Activated naive CD8-positive, alpha-beta T cell treated with anti-CD3 and anti-CD28 coated beads, Interleukin-2, amount 10 ng/mL, durations not matched to agents 7 days and 5 days (primary cell): ENCODE measurements at regions not wholly inside any gene's neighbourhood (a gene's known extent, or its start where the extent isn't known, plus 50 kb on each side); places are given as distances from the start of the nearest gene placed in this dataset.
"Not testable (repeated sequence)": the region's sequence is repeated elsewhere in the genome, so short reads cannot be mapped to it uniquely, and the experiment has no call there.

Source experiments
- ATAC-seq: fragments of 150-1000 bp; cut with Tn5 transposase; one replicate; pipeline ENCODE4 v1.10.0; 2021; ENCODE audit warnings: low read depth, moderate library complexity
- POLR2A ChIA-PET: fragments of 350-600 bp; sonication (Branson Sonifier 250); formaldehyde crosslinking; loops from one replicate; lab custom pipeline; 2021; ENCODE audit warnings: antibody characterized with exemption; lab: Charles Lee
- DNase-seq: peaks from one replicate; pipeline ENCODE4 v3.0.0; 2021
- H3K27ac Mint-ChIP-seq: one replicate; pipeline ENCODE4 v1.8.0; 2022; ENCODE audit warnings: mild to moderate bottlenecking, mixed read lengths
- H3K27me3 Mint-ChIP-seq: one replicate; pipeline ENCODE4 v1.8.0; 2022; ENCODE audit warnings: mild to moderate bottlenecking, moderate library complexity, mixed read lengths
- H3K36me3 Mint-ChIP-seq: one replicate; pipeline ENCODE4 v1.8.0; 2021; ENCODE audit warnings: mild to moderate bottlenecking, mixed read lengths
- H3K4me1 Mint-ChIP-seq: one replicate; pipeline ENCODE4 v1.8.0; 2021; ENCODE audit warnings: mixed read lengths
- H3K4me3 Mint-ChIP-seq: one replicate; pipeline ENCODE4 v1.8.0; 2022; ENCODE audit warnings: mild to moderate bottlenecking, moderate library complexity, mixed read lengths
- H3K9me3 Mint-ChIP-seq: one replicate; pipeline ENCODE4 v1.8.0; 2021; ENCODE audit warnings: mixed read lengths

DNA sequence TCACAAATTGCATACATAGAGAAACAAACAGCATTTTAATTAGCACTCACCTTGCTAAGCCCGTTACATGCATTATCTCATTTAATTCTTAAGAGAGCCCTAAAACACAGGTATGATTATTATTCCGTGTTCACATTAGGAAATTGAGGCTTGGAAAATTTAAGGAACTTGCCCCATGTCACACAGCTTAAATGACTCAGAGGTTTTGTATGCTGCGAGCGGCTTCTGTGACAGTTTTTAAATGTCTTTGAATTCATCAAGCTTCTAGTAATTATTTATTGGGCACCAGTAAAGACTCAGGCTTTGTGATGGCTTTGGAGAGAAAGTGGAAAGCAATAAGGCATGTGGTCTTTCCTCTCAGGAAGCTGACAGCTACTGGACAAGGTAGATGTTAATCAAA is 166.7 kb upstream of the THBS1 start:
- H3K4me1 Mint-ChIP-seq: peaks cover 13% of the 10 kb centered on the region
- POLR2A ChIA-PET: no interaction called here
- DNase-seq (no peak), ATAC-seq (no peak)
- H3K4me3 Mint-ChIP-seq: no peak overlapping the region
- H3K9me3 Mint-ChIP-seq: no peaks in the 10 kb centered on the region
- H3K27me3 Mint-ChIP-seq: peaks cover 46% of the 10 kb centered on the region
- no peak overlapping the region for H3K27ac Mint-ChIP-seq
- H3K36me3 Mint-ChIP-seq: peaks cover 2% of the 10 kb centered on the region

DNA sequence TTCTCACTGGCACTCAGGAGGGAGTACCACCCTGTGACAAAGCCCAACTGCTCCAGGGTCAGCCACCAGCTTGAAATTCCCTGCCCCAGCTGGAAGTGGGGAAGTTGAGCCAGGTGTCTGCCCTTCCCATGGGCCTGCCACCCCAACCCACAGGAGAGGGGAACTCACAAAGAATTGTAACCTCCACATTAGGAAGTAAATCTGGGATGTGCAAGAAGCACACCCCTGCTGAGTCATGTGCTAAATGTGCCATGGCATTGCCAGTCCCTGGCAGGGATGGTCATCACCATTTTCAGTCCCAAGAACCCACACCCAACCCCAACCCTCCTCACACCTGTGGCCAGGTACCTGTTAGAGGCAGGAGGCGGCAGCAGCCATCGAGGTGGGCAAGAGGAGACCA is 165.2 kb upstream of the THBS1 start:
- POLR2A ChIA-PET: no interaction called here
- DNase-seq (no peak), ATAC-seq (no peak)
- Mint-ChIP-seq H3K36me3 (peaks cover 2% of the 10 kb centered on the region), H3K27me3 (peaks cover 42% of the 10 kb centered on the region), H3K27ac (no peak overlapping the region), H3K4me3 (no peak overlapping the region), H3K9me3 (peaks cover 1% of the 10 kb centered on the region), H3K4me1 (peaks cover 13% of the 10 kb centered on the region)

DNA sequence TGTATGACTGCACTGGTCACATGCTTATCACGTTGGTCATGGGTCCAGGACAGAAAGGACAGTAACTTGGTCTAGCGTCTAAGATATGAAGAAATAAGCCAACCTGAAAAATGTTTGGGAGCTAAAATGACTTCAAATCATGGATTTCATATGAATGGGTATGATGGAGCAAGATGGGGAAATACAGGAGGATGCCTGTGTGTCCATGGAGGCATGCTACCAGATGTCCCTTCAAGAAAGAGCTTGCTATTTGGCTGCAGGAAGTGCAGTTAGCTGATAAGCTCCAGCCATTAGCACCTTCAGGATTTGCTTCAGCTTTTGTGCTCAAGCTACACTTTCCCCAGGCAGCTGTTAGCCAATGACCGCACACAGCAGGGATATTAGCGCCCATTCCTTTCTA is 164.6 kb upstream of the THBS1 start:
- DNase-seq (no peak), ATAC-seq (no peak)
- peaks cover 10% of the 10 kb centered on the region for H3K4me1 Mint-ChIP-seq
- no peak overlapping the region for H3K27ac Mint-ChIP-seq
- H3K36me3 Mint-ChIP-seq: peaks cover 2% of the 10 kb centered on the region
- H3K9me3 Mint-ChIP-seq: peaks cover 1% of the 10 kb centered on the region
- H3K27me3 Mint-ChIP-seq: peaks cover 38% of the 10 kb centered on the region
- H3K4me3 Mint-ChIP-seq: no peak overlapping the region
- POLR2A ChIA-PET: no interaction called here

DNA sequence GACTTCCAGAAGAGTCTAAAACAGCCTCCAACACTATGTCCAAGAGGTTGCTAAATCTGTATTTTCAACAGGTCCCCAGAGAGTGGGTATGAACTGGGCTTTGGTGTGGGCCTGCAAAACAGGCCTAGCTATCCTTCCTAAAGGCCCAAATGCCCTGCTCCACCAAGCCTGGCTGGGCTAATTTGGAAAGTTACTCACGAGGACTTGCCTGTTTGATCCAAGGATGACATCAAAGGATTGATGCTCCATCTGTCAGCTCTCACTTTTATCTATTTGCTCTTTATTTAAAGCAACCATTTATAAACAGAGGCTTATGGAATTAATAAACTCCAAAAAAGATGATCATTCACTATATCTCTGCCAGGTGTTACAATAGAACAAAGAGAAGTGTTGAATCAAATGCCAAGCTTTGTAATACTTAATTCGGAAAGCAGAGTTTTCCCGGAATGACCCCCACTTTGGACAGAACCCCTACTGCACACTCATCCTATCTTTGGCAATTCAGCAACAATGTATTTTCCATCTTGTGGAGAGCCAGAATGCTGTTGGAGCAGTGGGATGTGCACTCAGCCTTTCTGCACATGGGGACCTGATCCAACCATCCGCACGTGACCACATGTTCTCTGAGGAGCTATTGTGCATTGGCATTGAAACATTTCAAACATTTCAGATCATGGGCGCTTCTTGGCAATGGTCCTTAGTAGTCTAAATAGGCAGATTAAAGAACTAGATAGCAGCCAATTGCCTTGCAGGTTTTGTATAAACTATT is 163.3 kb upstream of the THBS1 start:
- H3K9me3 Mint-ChIP-seq: peaks cover 1% of the 10 kb centered on the region
- H3K4me1 Mint-ChIP-seq: no peaks in the 10 kb centered on the region
- H3K27ac Mint-ChIP-seq: no peak overlapping the region
- DNase-seq: no peak
- no peak overlapping the region for H3K4me3 Mint-ChIP-seq
- ATAC-seq: no peak
- POLR2A ChIA-PET: no interaction called here
- peaks cover 2% of the 10 kb centered on the region for H3K36me3 Mint-ChIP-seq
- H3K27me3 Mint-ChIP-seq: peaks cover 29% of the 10 kb centered on the region

DNA sequence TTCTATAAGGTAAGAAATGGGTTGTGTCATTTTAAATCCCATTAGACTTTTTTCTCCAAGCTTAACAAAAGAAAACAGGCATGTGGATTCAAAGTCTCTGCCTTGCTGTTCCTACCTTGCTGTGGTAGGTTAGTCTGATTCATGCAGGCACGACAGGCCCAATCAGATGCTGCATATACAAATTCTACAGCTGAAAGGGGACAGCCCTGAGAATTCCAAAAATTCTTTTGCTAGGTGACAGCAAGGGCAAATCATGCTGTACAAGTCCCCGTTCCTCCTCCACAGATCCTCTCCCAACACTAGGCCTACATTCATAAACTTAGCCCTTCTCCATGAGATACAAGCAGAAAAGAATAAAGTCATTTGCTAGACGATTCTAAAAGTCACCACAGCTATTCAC is 161.2 kb upstream of the THBS1 start:
- peaks cover 15% of the 10 kb centered on the region for H3K27me3 Mint-ChIP-seq
- no peak overlapping the region for H3K27ac Mint-ChIP-seq

DNA sequence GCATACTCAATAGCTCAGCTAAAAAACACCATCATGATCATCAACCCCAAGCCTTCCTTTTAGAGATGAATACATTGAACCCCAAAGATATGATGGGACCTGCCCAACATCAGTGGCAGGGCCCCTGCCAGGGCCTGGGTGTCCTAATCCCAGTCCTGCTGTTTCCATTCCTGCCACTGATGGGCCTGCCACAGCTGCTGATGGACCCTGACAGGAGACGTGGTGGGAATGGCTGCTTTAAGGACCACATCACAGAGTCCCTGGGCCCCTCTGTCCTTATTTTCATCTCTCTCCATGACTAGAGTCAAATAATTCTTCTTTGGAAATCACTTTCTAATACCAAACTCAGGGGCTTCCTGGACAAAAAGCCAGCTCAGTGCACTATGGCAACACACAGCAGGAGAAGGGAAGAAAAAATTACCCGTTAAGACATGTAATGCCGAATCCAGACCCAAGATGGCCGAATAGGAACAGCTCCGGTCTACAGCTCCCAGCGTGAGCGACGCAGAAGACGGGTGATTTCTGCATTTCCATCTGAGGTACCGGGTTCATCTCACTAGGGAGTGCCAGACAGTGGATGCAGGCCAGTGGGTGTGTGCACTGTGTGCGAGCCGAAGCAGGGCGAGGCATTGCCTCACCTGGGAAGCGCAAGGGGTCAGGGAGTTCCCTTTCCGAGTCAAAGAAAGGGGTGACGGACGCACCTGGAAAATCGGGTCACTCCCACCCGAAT is 160.6 kb upstream of the THBS1 start:
- ATAC-seq, H3K4me1 Mint-ChIP-seq, POLR2A ChIA-PET, DNase-seq, H3K27ac Mint-ChIP-seq, H3K36me3 Mint-ChIP-seq, H3K4me3 Mint-ChIP-seq, H3K9me3 Mint-ChIP-seq: not testable (repeated sequence)
- peaks cover 14% of the 10 kb centered on the region for H3K27me3 Mint-ChIP-seq

More for the DNA sequence above, 161.2 kb upstream of the THBS1 start:
- Mint-ChIP-seq H3K9me3 (peaks cover 4% of the 10 kb centered on the region), H3K4me3 (no peak overlapping the region), H3K36me3 (peaks cover 2% of the 10 kb centered on the region), H3K4me1 (no peaks in the 10 kb centered on the region)
- ATAC-seq: no peak
- no peak for DNase-seq
- POLR2A ChIA-PET: no interaction called here

DNA sequence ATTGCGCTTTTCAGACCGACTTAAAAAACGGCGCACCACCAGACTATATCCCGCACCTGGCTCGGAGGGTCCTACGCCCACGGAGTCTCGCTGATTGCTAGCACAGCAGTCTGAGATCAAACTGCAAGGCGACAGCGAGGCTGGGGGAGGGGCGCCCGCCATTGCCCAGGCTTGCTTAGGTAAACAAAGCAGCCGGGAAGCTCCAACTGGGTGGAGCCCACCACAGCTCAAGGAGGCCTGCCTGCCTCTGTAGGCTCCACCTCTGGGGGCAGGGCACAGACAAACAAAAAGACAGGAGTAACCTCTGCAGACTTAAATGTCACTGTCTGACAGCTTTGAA is 160.1 kb upstream of the THBS1 start:
- DNase-seq, H3K4me1 Mint-ChIP-seq, H3K36me3 Mint-ChIP-seq, H3K9me3 Mint-ChIP-seq, POLR2A ChIA-PET, H3K4me3 Mint-ChIP-seq, H3K27ac Mint-ChIP-seq, ATAC-seq: not testable (repeated sequence)
- peaks cover 14% of the 10 kb centered on the region for H3K27me3 Mint-ChIP-seq

DNA sequence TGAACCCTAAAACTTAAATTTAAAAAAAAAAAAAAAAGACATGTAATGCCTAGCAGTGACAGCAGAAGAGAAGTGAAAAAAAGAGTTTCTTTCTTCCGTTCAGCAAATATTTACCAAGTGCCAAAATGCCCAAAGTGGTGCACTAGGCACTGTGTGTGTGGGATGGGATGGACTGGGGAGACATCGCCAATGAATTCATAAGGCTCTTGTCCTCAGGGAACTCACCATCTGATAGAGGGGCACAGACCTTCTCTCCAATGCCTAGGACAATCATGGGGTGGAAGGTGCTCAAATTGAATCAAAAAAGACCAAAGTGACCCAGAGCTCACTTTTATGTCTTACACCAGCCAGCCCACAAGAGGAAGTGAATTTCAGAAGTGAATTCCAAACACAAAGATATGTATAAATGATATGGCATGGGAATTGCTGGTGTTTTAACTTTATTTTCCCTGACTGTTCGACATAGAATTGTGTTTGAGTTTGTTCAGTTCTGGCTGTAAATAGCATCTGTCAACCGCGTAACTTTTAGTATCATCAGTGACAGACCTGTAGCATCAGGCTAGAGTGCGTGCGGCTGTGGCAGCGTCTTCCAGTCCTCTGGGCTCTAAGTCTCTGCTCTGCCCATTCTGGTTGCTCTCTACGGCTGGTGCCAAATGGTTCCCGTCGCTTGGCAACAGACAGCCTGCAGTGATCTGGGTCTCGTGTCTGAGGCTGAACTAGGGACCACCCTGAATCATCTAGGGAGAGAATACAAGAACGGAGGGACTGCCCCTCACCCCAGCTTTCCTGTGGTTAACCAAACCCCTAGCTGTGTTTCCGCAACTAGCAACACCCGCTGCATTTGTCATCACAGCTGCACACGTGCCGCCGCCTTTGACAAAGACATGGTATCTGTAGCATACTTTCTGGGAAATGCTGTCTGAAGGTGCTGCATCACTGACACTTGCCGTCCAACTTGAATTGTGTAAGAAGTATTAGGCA is 154.0 kb upstream of the THBS1 start:
- Mint-ChIP-seq H3K27ac (peak overlapping the region; percentile 17), H3K4me3 (peak overlapping the region; percentile 60), H3K36me3 (no peaks in the 10 kb centered on the region), H3K27me3 (peaks cover 39% of the 10 kb centered on the region), H3K4me1 (peaks cover 15% of the 10 kb centered on the region), H3K9me3 (peaks cover 2% of the 10 kb centered on the region)
- peak; percentile 92 for ATAC-seq
- DNase-seq: peak; percentile 73
- POLR2A ChIA-PET: no interaction called here

DNA sequence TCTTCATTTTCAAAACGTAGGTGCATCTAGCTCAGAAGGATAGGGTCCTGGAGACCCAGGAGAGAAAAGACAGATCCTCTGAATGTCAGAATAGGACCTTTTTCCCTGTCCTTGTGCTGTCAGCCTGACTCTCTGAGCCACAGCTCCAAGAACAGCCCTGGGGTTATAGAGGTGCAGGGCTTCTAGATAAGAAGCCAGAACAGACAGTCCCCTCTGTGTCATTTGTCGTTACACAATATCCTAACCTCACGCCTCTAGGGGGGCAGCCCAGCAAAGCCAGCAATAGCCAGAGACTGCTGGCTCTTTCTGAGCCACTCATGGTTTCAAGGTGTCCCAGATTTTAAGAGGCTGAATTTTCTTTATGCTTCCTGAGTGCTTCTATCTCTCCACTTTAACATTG is 153.2 kb upstream of the THBS1 start:
- DNase-seq (no peak), ATAC-seq (no peak)
- no peak overlapping the region for H3K4me3 Mint-ChIP-seq
- peaks cover 2% of the 10 kb centered on the region for H3K9me3 Mint-ChIP-seq
- peaks cover 15% of the 10 kb centered on the region for H3K4me1 Mint-ChIP-seq
- POLR2A ChIA-PET: no interaction called here
- H3K27me3 Mint-ChIP-seq: peaks cover 41% of the 10 kb centered on the region
- H3K27ac Mint-ChIP-seq: no peak overlapping the region
- no peaks in the 10 kb centered on the region for H3K36me3 Mint-ChIP-seq

DNA sequence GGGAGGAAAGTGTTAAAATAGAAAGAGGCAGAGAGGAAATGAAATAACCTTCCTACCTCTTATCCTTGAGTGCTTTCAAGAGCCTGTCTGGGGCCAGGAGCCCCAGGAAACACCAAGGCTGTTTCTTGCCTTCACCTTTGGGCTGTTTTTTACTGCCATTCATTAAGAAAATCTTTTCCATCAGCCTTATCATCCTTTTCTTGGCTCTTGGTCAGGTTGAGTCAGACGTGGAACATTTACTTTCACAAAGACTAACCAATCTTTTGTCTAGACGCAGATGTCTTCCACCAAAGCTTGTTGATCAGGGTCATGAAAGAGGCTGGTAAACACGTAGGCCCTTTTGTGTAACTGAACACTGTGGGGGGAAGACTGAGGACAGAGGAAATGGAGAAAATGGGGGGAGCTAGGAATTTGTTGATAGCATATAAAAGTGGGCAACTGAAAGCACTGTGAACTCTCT is 151.0 kb upstream of the THBS1 start:
- ATAC-seq: no peak
- peaks cover 51% of the 10 kb centered on the region for H3K27me3 Mint-ChIP-seq
- H3K4me3 Mint-ChIP-seq: no peak overlapping the region
- H3K27ac Mint-ChIP-seq: no peak overlapping the region
- DNase-seq: no peak
- no peaks in the 10 kb centered on the region for H3K36me3 Mint-ChIP-seq
- peaks cover 15% of the 10 kb centered on the region for H3K4me1 Mint-ChIP-seq
- H3K9me3 Mint-ChIP-seq: no peaks in the 10 kb centered on the region
- POLR2A ChIA-PET: no interaction called here

DNA sequence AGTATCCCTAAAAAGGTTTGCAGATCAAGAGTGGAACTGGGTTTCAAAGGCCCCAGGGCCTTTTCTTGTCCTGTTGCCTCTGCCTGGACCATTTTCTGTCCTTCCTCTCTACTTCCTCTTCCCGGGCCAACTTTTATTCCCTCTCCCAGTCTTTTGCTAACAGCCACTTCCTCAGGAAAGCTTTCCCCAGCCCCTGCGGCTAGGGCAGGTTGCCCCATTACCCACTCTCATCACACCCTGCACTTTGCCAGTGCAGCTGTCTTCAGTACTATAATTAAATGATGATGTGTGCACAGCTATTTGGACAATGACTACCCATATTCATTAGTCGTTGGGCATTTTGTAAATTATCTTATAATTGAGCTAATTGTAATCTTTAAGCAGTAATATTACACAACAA is 150.5 kb upstream of the THBS1 start:
- Mint-ChIP-seq H3K27ac (no peak overlapping the region), H3K27me3 (peaks cover 51% of the 10 kb centered on the region), H3K4me1 (peaks cover 15% of the 10 kb centered on the region), H3K36me3 (no peaks in the 10 kb centered on the region), H3K4me3 (no peak overlapping the region), H3K9me3 (no peaks in the 10 kb centered on the region)
- POLR2A ChIA-PET: no interaction called here
- ATAC-seq: no peak
- DNase-seq: no peak

DNA sequence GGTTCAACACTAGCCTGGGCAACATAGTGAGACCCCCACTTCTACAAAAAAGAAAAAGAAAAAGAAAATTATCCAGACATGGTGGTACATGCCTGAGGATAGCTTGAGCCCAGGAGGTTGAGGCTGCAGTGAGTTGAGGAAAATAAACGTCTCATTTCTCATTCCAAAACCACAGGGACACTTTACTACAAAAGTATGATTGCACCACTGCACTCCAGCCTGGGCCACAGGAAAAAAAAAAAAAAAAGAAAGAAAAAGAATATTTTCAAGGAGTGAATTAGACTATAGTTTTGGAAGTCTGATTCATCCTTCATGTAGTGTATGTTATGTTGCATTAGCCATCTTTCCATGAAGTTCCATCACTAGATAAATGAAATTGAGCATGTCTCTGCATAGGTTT is 149.5 kb upstream of the THBS1 start:
- ATAC-seq: no peak
- H3K36me3 Mint-ChIP-seq: no peaks in the 10 kb centered on the region
- POLR2A ChIA-PET: no interaction called here
- H3K4me1 Mint-ChIP-seq: peaks cover 15% of the 10 kb centered on the region
- peaks cover 51% of the 10 kb centered on the region for H3K27me3 Mint-ChIP-seq
- no peak overlapping the region for H3K4me3 Mint-ChIP-seq
- H3K9me3 Mint-ChIP-seq: no peaks in the 10 kb centered on the region
- no peak for DNase-seq
- no peak overlapping the region for H3K27ac Mint-ChIP-seq

DNA sequence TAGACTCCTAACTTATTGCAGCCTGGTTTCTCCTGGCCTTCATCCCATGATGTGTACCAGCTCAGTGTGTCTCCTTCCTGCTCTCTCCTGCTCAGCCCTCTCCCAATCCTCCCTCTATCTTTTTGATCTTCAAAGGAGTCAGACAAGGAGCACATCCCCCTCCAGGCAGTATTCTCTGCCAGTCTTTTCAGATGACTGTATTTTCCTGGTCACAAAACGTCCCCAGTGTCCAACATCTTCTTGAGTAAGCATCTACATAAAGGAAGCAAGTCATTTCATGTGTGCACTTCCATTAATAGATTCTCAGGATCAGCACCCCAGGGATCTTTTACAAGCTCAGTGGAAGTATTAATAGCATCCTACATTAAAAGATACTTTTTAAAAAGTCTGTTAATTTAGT is 148.9 kb upstream of the THBS1 start:
- H3K36me3 Mint-ChIP-seq: no peaks in the 10 kb centered on the region
- H3K27ac Mint-ChIP-seq: no peak overlapping the region
- no peak overlapping the region for H3K4me3 Mint-ChIP-seq
- H3K4me1 Mint-ChIP-seq: peaks cover 10% of the 10 kb centered on the region
- H3K27me3 Mint-ChIP-seq: peaks cover 49% of the 10 kb centered on the region
- no peak for DNase-seq
- POLR2A ChIA-PET: no interaction called here
- H3K9me3 Mint-ChIP-seq: no peaks in the 10 kb centered on the region
- no peak for ATAC-seq
